ENCODE measurements at regions not wholly inside any gene's neighbourhood (a gene's known extent, or its start where the extent isn't known, plus 50 kb on each side); places are given as distances from the start of the nearest gene placed in this dataset.

DNA sequence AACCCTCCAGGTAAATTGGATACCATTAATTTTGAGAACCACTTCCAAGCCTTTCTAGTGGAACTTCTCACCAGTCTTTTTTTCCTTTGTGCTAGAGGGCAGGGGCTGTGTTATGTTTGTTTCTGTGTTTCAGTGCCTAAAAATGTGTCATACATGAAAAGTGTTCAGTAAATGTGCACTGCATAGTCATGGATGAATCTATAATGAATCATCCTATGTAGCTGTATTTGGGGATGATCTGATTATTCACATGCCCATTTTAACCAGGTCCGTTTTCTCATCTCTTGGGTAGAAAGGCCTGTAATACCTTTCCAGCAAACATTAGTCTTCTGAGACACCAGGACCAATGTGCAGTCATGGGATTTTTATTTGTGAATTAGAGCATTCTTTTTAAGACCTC lies 583.0 kb upstream of the GOLIM4 start:
- TF ChIP-seq, protein P1, sequence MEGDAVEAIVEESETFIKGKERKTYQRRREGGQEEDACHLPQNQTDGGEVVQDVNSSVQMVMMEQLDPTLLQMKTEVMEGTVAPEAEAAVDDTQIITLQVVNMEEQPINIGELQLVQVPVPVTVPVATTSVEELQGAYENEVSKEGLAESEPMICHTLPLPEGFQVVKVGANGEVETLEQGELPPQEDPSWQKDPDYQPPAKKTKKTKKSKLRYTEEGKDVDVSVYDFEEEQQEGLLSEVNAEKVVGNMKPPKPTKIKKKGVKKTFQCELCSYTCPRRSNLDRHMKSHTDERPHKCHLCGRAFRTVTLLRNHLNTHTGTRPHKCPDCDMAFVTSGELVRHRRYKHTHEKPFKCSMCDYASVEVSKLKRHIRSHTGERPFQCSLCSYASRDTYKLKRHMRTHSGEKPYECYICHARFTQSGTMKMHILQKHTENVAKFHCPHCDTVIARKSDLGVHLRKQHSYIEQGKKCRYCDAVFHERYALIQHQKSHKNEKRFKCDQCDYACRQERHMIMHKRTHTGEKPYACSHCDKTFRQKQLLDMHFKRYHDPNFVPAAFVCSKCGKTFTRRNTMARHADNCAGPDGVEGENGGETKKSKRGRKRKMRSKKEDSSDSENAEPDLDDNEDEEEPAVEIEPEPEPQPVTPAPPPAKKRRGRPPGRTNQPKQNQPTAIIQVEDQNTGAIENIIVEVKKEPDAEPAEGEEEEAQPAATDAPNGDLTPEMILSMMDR (IDR thresholded peaks at IDR 0.05; ENCODE audit: poor library complexity), result no peak
- no peak for TF ChIP-seq EZH2 (IDR thresholded peaks at IDR 0.05; ENCODE audit: borderline replicate concordance)
